ENCODE measurements at regions not wholly inside any gene's neighbourhood (a gene's known extent, or its start where the extent isn't known, plus 50 kb on each side); places are given as distances from the start of the nearest gene placed in this dataset.
"Not testable (repeated sequence)": the region's sequence is repeated elsewhere in the genome, so short reads cannot be mapped to it uniquely, and the experiment has no call there.

DNA sequence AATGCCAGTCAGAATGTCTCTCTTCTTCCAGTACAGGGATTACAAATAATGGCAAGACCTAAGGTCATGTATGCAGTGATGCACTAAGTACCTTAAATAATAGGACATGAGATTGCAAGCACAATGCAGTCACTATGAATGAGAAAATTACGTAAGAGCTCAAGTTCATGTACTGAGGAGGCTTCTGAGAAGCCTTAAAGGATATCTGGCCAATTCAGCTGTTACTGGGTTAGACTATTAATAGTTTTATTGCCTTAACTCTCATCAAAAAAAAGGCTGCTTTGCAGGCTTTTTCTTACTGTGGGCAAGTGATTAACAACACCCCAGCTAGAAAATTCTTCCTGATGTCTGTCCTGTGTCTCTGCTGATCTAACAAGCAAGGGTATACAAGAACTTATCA is 1681.9 kb downstream of the SPATA31A7 start:
- H3K27me3 ChIP-seq (ENCODE audit: insufficient read depth); POLR2A ChIA-PET; H3K9ac ChIP-seq: not testable (repeated sequence)

DNA sequence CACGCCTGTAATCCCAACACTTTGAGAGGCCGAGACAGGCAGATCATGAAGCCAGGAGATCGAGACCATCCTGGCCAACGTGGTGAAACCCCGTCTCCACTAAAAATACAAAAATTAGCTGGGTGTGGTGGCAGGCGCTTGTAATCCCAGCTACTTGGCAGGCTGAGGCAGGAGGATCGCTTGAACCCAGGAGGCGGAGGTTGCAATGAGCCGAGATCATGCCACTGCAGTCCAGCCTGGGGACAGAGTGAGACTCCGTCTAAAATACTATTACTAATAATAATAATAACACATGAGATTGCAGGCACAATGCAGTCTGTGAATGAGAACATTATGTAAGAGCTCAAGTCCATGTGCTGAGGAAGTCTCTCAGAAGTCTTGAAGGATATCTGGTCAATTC is 1684.4 kb downstream of the SPATA31A7 start:
- CTCF ChIA-PET; H3K9ac ChIP-seq; H3K9me3 ChIP-seq; H2AFZ ChIP-seq (ENCODE audit: low read depth); DNase-seq; H3K36me3 ChIP-seq (replicated peaks in 1 of 2; ENCODE audit: control insufficient read depth in 1 of 2, insufficient read depth in 2 of 2, low read length in 1 of 2); H3K79me2 ChIP-seq (ENCODE audit: insufficient read depth); H3K9me2 ChIP-seq; H3K4me2 ChIP-seq; H4K20me1 ChIP-seq (ENCODE audit: insufficient read depth); H3K4me3 ChIP-seq (ENCODE audit: low read depth in 2 of 2, low read length in 1 of 2); H3K4me1 ChIP-seq (ENCODE audit: control insufficient read depth in 1 of 2, insufficient read depth in 2 of 2, low read depth in 1 of 2, low read length in 1 of 2); H3K27ac ChIP-seq (ENCODE audit: low read depth in 2 of 2, low read length in 1 of 2); H3F3A ChIP-seq (replicated peaks; ENCODE audit: insufficient read depth); POLR2A ChIA-PET; H3K27me3 ChIP-seq (ENCODE audit: insufficient read depth): not testable (repeated sequence)
- WGBS (ENCODE audit: low lambda C conversion rate) = 67% methylated on average over 10 of the region's 10 CpGs

More for the DNA sequence above, 1681.9 kb downstream of the SPATA31A7 start:
- H3K4me3 ChIP-seq (ENCODE audit: low read depth in 2 of 2, low read length in 1 of 2); DNase-seq; H4K20me1 ChIP-seq (ENCODE audit: insufficient read depth); H3K4me1 ChIP-seq (ENCODE audit: control insufficient read depth in 1 of 2, insufficient read depth in 2 of 2, low read depth in 1 of 2, low read length in 1 of 2); H3K79me2 ChIP-seq (ENCODE audit: insufficient read depth); H2AFZ ChIP-seq (ENCODE audit: low read depth); H3K36me3 ChIP-seq (replicated peaks in 1 of 2; ENCODE audit: control insufficient read depth in 1 of 2, insufficient read depth in 2 of 2, low read length in 1 of 2); CTCF ChIA-PET; H3K9me2 ChIP-seq; H3K4me2 ChIP-seq; H3F3A ChIP-seq (replicated peaks; ENCODE audit: insufficient read depth); H3K9me3 ChIP-seq; H3K27ac ChIP-seq (ENCODE audit: low read depth in 2 of 2, low read length in 1 of 2): not testable (repeated sequence)
- 37% methylated on average over 1 of the region's 1 CpG for WGBS (ENCODE audit: low lambda C conversion rate)

DNA sequence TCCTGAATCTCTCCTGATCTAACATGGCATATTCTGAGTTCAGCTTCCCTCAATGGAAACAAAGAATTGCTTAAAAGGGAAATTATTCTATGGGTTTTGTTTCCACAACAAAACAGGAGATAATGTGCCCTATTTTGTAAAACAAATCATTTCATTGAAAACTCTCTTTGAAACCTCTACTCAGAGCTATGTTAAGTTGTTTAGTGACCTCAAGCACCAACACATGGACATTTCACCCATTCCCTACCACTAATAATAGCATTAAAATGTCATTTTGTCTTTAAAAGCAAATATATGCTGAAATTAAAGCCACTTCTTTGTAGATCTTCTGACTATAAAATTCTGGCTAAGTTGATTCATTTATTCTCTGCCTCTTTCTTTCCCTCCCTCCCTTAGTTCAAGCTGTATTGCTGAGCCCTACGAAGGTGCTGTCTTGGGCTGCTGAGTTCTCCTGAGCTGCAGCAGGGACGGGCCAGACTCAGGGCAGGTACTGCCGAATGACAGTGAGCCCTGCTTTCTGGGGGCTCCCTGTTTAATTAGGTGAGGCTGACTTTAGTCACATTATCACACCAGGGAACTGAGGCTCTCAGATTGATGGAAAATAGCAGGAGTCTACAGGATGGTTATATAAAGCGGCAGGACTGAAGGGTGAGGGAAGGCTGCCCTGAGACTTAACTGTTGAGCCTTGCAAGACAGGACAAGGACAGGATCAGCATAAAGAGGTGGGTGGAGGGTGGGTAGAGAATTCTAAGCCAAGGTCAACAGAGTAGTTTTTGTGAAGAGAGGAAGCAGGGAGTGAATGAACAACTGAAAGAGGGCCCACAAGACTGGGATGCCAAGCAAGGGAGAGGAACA is 1685.1 kb downstream of the SPATA31A7 start:
- H4K20me1 ChIP-seq (ENCODE audit: insufficient read depth); H3K9me3 ChIP-seq; H3K79me2 ChIP-seq (ENCODE audit: insufficient read depth); H3K4me3 ChIP-seq (ENCODE audit: low read depth in 2 of 2, low read length in 1 of 2); DNase-seq; H3K36me3 ChIP-seq (replicated peaks in 1 of 2; ENCODE audit: control insufficient read depth in 1 of 2, insufficient read depth in 2 of 2, low read length in 1 of 2); H3K9me2 ChIP-seq; H2AFZ ChIP-seq (ENCODE audit: low read depth); H3F3A ChIP-seq (replicated peaks; ENCODE audit: insufficient read depth); POLR2A ChIA-PET; H3K4me1 ChIP-seq (ENCODE audit: control insufficient read depth in 1 of 2, insufficient read depth in 2 of 2, low read depth in 1 of 2, low read length in 1 of 2); H3K27me3 ChIP-seq (ENCODE audit: insufficient read depth); H3K4me2 ChIP-seq; H3K9ac ChIP-seq; H3K27ac ChIP-seq (ENCODE audit: low read depth in 2 of 2, low read length in 1 of 2); CTCF ChIA-PET: not testable (repeated sequence)
- 33% methylated on average over 3 of the region's 4 CpGs for WGBS (ENCODE audit: low lambda C conversion rate)

DNA sequence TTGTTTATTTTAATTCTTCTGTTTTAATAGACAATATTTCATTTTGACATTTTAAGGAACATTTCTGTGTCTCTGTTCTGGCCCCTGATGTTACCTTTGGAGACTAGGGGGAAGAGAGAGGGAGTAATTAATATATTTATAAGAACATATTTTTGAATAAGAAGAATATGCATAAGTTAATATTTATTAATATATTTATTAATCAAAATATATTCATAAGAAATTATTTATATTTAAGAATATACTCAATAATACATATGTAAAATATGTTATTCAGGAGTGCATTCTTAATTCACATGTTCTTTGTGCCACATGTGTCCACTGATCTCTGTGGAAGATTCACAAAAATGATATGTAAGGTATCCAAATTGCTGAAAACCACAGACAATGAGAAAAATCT is 1687.7 kb downstream of the SPATA31A7 start:
- CTCF ChIA-PET; H3K9me3 ChIP-seq; H4K20me1 ChIP-seq (ENCODE audit: insufficient read depth); H3K4me3 ChIP-seq (ENCODE audit: low read depth in 2 of 2, low read length in 1 of 2); H3K4me1 ChIP-seq (ENCODE audit: control insufficient read depth in 1 of 2, insufficient read depth in 2 of 2, low read depth in 1 of 2, low read length in 1 of 2); H3K36me3 ChIP-seq (replicated peaks in 1 of 2; ENCODE audit: control insufficient read depth in 1 of 2, insufficient read depth in 2 of 2, low read length in 1 of 2); H3K79me2 ChIP-seq (ENCODE audit: insufficient read depth); H2AFZ ChIP-seq (ENCODE audit: low read depth); DNase-seq; H3K27ac ChIP-seq (ENCODE audit: low read depth in 2 of 2, low read length in 1 of 2); POLR2A ChIA-PET; H3K9ac ChIP-seq; H3K27me3 ChIP-seq (ENCODE audit: insufficient read depth); H3K9me2 ChIP-seq; H3F3A ChIP-seq (replicated peaks; ENCODE audit: insufficient read depth); H3K4me2 ChIP-seq: not testable (repeated sequence)

GRCh38 chr9:62877987-62878386 is 1688.2 kb downstream of the SPATA31A7 start:
- H3K9ac ChIP-seq; H3K9me3 ChIP-seq; CTCF ChIA-PET; H3K4me1 ChIP-seq (ENCODE audit: control insufficient read depth in 1 of 2, insufficient read depth in 2 of 2, low read depth in 1 of 2, low read length in 1 of 2); H3K27ac ChIP-seq (ENCODE audit: low read depth in 2 of 2, low read length in 1 of 2); POLR2A ChIA-PET; H3K4me2 ChIP-seq; H3K4me3 ChIP-seq (ENCODE audit: low read depth in 2 of 2, low read length in 1 of 2); H2AFZ ChIP-seq (ENCODE audit: low read depth); H3K27me3 ChIP-seq (ENCODE audit: insufficient read depth); H3F3A ChIP-seq (replicated peaks; ENCODE audit: insufficient read depth); DNase-seq; H3K79me2 ChIP-seq (ENCODE audit: insufficient read depth); H4K20me1 ChIP-seq (ENCODE audit: insufficient read depth); H3K9me2 ChIP-seq; H3K36me3 ChIP-seq (replicated peaks in 1 of 2; ENCODE audit: control insufficient read depth in 1 of 2, insufficient read depth in 2 of 2, low read length in 1 of 2): not testable (repeated sequence)
- 63% methylated on average over 7 of the region's 7 CpGs for WGBS (ENCODE audit: low lambda C conversion rate)

- H3K4me1 ChIP-seq (ENCODE audit: control insufficient read depth in 1 of 2, insufficient read depth in 2 of 2, low read depth in 1 of 2, low read length in 1 of 2); CTCF ChIA-PET; H3K4me3 ChIP-seq (ENCODE audit: low read depth in 2 of 2, low read length in 1 of 2); H3K27ac ChIP-seq (ENCODE audit: low read depth in 2 of 2, low read length in 1 of 2); H3F3A ChIP-seq (replicated peaks; ENCODE audit: insufficient read depth); H4K20me1 ChIP-seq (ENCODE audit: insufficient read depth); H3K9me3 ChIP-seq; H3K27me3 ChIP-seq (ENCODE audit: insufficient read depth); H3K36me3 ChIP-seq (replicated peaks in 1 of 2; ENCODE audit: control insufficient read depth in 1 of 2, insufficient read depth in 2 of 2, low read length in 1 of 2); DNase-seq; H3K79me2 ChIP-seq (ENCODE audit: insufficient read depth); POLR2A ChIA-PET; H3K9ac ChIP-seq; H2AFZ ChIP-seq (ENCODE audit: low read depth); H3K4me2 ChIP-seq; H3K9me2 ChIP-seq: not testable (repeated sequence)
- 67% methylated on average over 6 of the region's 6 CpGs for WGBS (ENCODE audit: low lambda C conversion rate)
These were observed 1690.6 kb downstream of the SPATA31A7 start for GRCh38 chr9:62880453-62880852.
